WTC11 (cell line): ENCODE measurements at regions not wholly inside any gene's neighbourhood (a gene's known extent, or its start where the extent isn't known, plus 50 kb on each side); places are given as distances from the start of the nearest gene placed in this dataset.

Experiments
- ATAC-seq: fragments of 200-7000 bp; cut with Tn5 transposase; 2 replicates; pipeline ENCODE4 v1.10.0; 2021; ENCODE audit warnings: mild to moderate bottlenecking, moderate library complexity
- CTCF ChIA-PET: fragments of 300-600 bp; sonication (Branson Sonifier 250); formaldehyde crosslinking; loops from one replicate; lab custom pipeline; 2021; ENCODE audit warnings: antibody characterized with exemption; lab: Charles Lee
- POLR2A ChIA-PET: fragments of 350-600 bp; sonication (Branson Sonifier 250); formaldehyde crosslinking; loops from one replicate; lab custom pipeline; 2021; ENCODE audit warnings: antibody characterized with exemption; lab: Charles Lee
- DNase-seq: peaks from one replicate; pipeline ENCODE4 v3.0.0; 2021; ENCODE audit warnings: low spot score
- H3K27ac Mint-ChIP-seq: 2 replicates; pipeline ENCODE4 v1.8.0; 2021; ENCODE audit warnings: mixed read lengths
- H3K27me3 Mint-ChIP-seq: 2 replicates; pipeline ENCODE4 v1.8.0; 2021; ENCODE audit warnings: low read depth, mild to moderate bottlenecking, moderate library complexity, mixed read lengths
- H3K36me3 Mint-ChIP-seq: 2 replicates; pipeline ENCODE4 v1.8.0; 2021; ENCODE audit warnings: mixed read lengths
- H3K4me1 Mint-ChIP-seq: 2 replicates; pipeline ENCODE4 v1.8.0; 2022; ENCODE audit warnings: mixed read lengths
- H3K4me3 Mint-ChIP-seq: 2 replicates; pipeline ENCODE4 v1.8.0; 2021; ENCODE audit warnings: mild to moderate bottlenecking, moderate library complexity, mixed read lengths
- H3K9me3 Mint-ChIP-seq: 2 replicates; pipeline ENCODE4 v1.8.0; 2021; ENCODE audit warnings: mixed read lengths
- ARID4B ChIP-seq: sonication (generic); formaldehyde crosslinking; IDR thresholded peaks from 2 replicates; pipeline ENCODE4 v1.8.0; 2023; ENCODE audit warnings: missing genetic modification reagents, mild to moderate bottlenecking, borderline replicate concordance
- ELF4 ChIP-seq: sonication (generic); formaldehyde crosslinking; IDR thresholded peaks from 2 replicates; pipeline ENCODE4 v1.8.1; 2022; ENCODE audit warnings: low read depth, mild to moderate bottlenecking, moderate library complexity, missing genetic modification reagents
- ETV6 ChIP-seq: sonication (generic); formaldehyde crosslinking; IDR thresholded peaks from 2 replicates; pipeline ENCODE4 v1.8.1; 2022; ENCODE audit warnings: mild to moderate bottlenecking, missing genetic modification reagents
- GABPB1 ChIP-seq: sonication (generic); formaldehyde crosslinking; IDR thresholded peaks from 2 replicates; pipeline ENCODE4 v1.8.1; 2023; ENCODE audit warnings: mild to moderate bottlenecking, missing genetic modification reagents
- HMGA2 ChIP-seq: fragments of 250-450 bp; sonication (Bioruptor Pico); IDR thresholded peaks from 2 replicates; pipeline ENCODE4 v1.4.0; 2021; ENCODE audit warnings: mild to moderate bottlenecking, moderate library complexity
- IRF2 ChIP-seq: sonication (generic); formaldehyde crosslinking; IDR thresholded peaks from 2 replicates; pipeline ENCODE4 v1.8.0; 2022; ENCODE audit warnings: low read depth, missing genetic modification reagents, borderline replicate concordance
- JAZF1 ChIP-seq: fragments of 250-450 bp; sonication (Bioruptor Pico); IDR thresholded peaks from 2 replicates; pipeline ENCODE4 v1.9.0; 2021; ENCODE audit warnings: moderate library complexity, mild to moderate bottlenecking, inconsistent platforms
- MAX ChIP-seq: sonication (generic); formaldehyde crosslinking; IDR thresholded peaks from 2 replicates; pipeline ENCODE4 v1.8.0; 2022; ENCODE audit warnings: mild to moderate bottlenecking, missing genetic modification reagents
- OVOL2 ChIP-seq: fragments of 250-450 bp; sonication (Bioruptor Pico); IDR thresholded peaks from 2 replicates; pipeline ENCODE4 v1.9.0; 2021; ENCODE audit warnings: mild to moderate bottlenecking, borderline replicate concordance
- RORB ChIP-seq: fragments of 250-450 bp; sonication (Bioruptor Pico); IDR thresholded peaks from 2 replicates; pipeline ENCODE4 v1.9.0; 2021; ENCODE audit warnings: mild to moderate bottlenecking
- ZNF138 ChIP-seq: sonication (generic); formaldehyde crosslinking; conservative IDR thresholded peaks from 2 replicates; pipeline ENCODE4 v1.8.1; 2022; ENCODE audit warnings: mild to moderate bottlenecking, moderate library complexity, missing genetic modification reagents
- ZNF219 ChIP-seq: sonication (generic); formaldehyde crosslinking; IDR thresholded peaks from 2 replicates; pipeline ENCODE4 v1.8.0; 2023; ENCODE audit warnings: missing genetic modification reagents, mild to moderate bottlenecking, borderline replicate concordance
- ZNF317 ChIP-seq: sonication (generic); formaldehyde crosslinking; IDR thresholded peaks from 2 replicates; pipeline ENCODE4 v1.8.1; 2023; ENCODE audit warnings: low read depth, mild to moderate bottlenecking, moderate library complexity, missing genetic modification reagents, borderline replicate concordance
- TF ChIP-seq, protein P1 (sequence below): sonication (generic); formaldehyde crosslinking; IDR thresholded peaks from 2 replicates; pipeline ENCODE4 v1.8.1; 2022; ENCODE audit warnings: missing genetic modification reagents, borderline replicate concordance
- TF ChIP-seq, protein P2 (sequence below): fragments of 250-450 bp; sonication (Bioruptor Pico); conservative IDR thresholded peaks from 2 replicates; pipeline ENCODE4 v1.9.0; 2021; ENCODE audit warnings: mild to moderate bottlenecking
- TF ChIP-seq, protein P3 (sequence below): sonication (generic); formaldehyde crosslinking; IDR thresholded peaks from 2 replicates; pipeline ENCODE4 v1.8.0; 2023; ENCODE audit warnings: mild to moderate bottlenecking, missing genetic modification reagents
- TF ChIP-seq, protein P4 (sequence below): fragments of 250-450 bp; sonication (Bioruptor Pico); IDR thresholded peaks from 2 replicates; pipeline ENCODE4 v1.8.0; 2021; ENCODE audit warnings: mild to moderate bottlenecking
- TF ChIP-seq, protein P5 (sequence below): sonication (generic); formaldehyde crosslinking; IDR thresholded peaks from 2 replicates; pipeline ENCODE4 v1.8.1; 2023; ENCODE audit warnings: mild to moderate bottlenecking, missing genetic modification reagents

- Mint-ChIP-seq H3K36me3 (0 out of 2 replicates have a peak, but pooled peaks cover under 1% of the 10 kb centered on the region), H3K9me3 (no peaks in the 10 kb centered on the region; the same call in 1 of the 2 replicates), H3K4me3 (no peak overlapping the region), H3K4me1 (peaks cover 5% of the 10 kb centered on the region), H3K27me3 (no peaks in the 10 kb centered on the region), H3K27ac (no peak overlapping the region)
- no peak for ATAC-seq
- DNase-seq, result no peak
- TF ChIP-seq MAX (CRISPR knock-in tag) (no peak), ARID4B (no peak), ZNF138 (CRISPR knock-in tag) (no peak), ZNF219 (CRISPR knock-in tag) (no peak)
- TF ChIP-seq, protein P1, sequence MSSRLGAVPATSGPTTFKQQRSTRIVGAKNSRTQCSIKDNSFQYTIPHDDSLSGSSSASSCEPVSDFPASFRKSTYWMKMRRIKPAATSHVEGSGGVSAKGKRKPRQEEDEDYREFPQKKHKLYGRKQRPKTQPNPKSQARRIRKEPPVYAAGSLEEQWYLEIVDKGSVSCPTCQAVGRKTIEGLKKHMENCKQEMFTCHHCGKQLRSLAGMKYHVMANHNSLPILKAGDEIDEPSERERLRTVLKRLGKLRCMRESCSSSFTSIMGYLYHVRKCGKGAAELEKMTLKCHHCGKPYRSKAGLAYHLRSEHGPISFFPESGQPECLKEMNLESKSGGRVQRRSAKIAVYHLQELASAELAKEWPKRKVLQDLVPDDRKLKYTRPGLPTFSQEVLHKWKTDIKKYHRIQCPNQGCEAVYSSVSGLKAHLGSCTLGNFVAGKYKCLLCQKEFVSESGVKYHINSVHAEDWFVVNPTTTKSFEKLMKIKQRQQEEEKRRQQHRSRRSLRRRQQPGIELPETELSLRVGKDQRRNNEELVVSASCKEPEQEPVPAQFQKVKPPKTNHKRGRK (CRISPR knock-in tag), result no peak
- CTCF ChIA-PET, result no interaction called here
- POLR2A ChIA-PET, result no interaction called here
These were observed 158.1 kb downstream of the FGF1 start for GRCh38 chr5:142527664-142528295.

- Mint-ChIP-seq H3K9me3 (no peaks in the 10 kb centered on the region; the same call in 1 of the 2 replicates), H3K36me3 (no peaks in the 10 kb centered on the region), H3K4me3 (no peak overlapping the region), H3K4me1 (peaks cover 3% of the 10 kb centered on the region), H3K27me3 (no peaks in the 10 kb centered on the region), H3K27ac (no peak overlapping the region)
- no peak for DNase-seq
- ChIA-PET POLR2A (no interaction called here), CTCF (no interaction called here)
- ATAC-seq, result no peak
- TF ChIP-seq, protein P2, sequence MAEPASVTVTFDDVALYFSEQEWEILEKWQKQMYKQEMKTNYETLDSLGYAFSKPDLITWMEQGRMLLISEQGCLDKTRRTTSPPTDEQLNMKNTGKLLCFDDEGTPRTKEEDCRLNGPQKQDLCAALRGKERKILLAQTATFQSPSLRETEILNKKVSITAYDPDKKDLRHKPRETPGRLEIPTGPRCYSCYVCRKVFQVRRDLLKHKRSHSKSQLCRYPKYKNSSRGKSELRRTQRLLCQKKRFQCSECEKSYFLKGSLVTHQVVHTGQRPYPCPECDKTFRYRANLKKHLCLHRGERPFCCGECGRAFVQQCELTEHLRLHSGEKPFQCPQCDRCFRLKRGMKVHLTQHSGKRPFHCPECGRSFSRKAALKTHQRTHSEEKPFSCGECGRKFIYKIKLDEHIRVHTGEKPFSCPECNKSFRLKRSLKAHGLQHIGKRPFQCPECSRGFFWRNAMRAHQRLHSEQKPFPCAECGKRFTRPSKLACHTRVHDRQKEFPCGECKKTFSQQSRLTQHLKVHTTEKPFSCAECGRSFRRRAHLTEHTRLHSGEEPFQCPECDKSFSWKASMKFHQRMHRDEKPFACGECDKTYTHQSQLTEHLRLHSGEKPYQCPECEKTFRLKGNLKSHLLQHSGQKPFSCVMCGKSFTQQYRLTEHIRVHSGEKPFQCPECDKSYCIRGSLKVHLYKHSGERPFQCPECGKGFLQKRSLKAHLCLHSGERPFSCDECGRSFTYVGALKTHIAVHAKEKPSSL (CRISPR knock-in tag), result no peak
- TF ChIP-seq GABPB1 (CRISPR knock-in tag), result no peak
- TF ChIP-seq ZNF138 (CRISPR knock-in tag), result no peak
- TF ChIP-seq ELF4 (CRISPR knock-in tag), result no peak
- TF ChIP-seq JAZF1 (CRISPR knock-in tag), result no peak
- no peak for TF ChIP-seq OVOL2 (CRISPR knock-in tag)
- TF ChIP-seq, protein P3, sequence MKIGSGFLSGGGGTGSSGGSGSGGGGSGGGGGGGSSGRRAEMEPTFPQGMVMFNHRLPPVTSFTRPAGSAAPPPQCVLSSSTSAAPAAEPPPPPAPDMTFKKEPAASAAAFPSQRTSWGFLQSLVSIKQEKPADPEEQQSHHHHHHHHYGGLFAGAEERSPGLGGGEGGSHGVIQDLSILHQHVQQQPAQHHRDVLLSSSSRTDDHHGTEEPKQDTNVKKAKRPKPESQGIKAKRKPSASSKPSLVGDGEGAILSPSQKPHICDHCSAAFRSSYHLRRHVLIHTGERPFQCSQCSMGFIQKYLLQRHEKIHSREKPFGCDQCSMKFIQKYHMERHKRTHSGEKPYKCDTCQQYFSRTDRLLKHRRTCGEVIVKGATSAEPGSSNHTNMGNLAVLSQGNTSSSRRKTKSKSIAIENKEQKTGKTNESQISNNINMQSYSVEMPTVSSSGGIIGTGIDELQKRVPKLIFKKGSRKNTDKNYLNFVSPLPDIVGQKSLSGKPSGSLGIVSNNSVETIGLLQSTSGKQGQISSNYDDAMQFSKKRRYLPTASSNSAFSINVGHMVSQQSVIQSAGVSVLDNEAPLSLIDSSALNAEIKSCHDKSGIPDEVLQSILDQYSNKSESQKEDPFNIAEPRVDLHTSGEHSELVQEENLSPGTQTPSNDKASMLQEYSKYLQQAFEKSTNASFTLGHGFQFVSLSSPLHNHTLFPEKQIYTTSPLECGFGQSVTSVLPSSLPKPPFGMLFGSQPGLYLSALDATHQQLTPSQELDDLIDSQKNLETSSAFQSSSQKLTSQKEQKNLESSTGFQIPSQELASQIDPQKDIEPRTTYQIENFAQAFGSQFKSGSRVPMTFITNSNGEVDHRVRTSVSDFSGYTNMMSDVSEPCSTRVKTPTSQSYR (CRISPR knock-in tag), result no peak
- TF ChIP-seq, protein P4, sequence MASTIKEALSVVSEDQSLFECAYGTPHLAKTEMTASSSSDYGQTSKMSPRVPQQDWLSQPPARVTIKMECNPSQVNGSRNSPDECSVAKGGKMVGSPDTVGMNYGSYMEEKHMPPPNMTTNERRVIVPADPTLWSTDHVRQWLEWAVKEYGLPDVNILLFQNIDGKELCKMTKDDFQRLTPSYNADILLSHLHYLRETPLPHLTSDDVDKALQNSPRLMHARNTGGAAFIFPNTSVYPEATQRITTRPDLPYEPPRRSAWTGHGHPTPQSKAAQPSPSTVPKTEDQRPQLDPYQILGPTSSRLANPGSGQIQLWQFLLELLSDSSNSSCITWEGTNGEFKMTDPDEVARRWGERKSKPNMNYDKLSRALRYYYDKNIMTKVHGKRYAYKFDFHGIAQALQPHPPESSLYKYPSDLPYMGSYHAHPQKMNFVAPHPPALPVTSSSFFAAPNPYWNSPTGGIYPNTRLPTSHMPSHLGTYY (CRISPR knock-in tag), result no peak
- TF ChIP-seq, protein P5, sequence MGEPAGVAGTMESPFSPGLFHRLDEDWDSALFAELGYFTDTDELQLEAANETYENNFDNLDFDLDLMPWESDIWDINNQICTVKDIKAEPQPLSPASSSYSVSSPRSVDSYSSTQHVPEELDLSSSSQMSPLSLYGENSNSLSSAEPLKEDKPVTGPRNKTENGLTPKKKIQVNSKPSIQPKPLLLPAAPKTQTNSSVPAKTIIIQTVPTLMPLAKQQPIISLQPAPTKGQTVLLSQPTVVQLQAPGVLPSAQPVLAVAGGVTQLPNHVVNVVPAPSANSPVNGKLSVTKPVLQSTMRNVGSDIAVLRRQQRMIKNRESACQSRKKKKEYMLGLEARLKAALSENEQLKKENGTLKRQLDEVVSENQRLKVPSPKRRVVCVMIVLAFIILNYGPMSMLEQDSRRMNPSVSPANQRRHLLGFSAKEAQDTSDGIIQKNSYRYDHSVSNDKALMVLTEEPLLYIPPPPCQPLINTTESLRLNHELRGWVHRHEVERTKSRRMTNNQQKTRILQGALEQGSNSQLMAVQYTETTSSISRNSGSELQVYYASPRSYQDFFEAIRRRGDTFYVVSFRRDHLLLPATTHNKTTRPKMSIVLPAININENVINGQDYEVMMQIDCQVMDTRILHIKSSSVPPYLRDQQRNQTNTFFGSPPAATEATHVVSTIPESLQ, result no peak
- TF ChIP-seq IRF2 (CRISPR knock-in tag), result no peak
- TF ChIP-seq ETV6, result no peak
- TF ChIP-seq ZNF317 (CRISPR knock-in tag), result no peak
- no peak for TF ChIP-seq HMGA2 (CRISPR knock-in tag)
- TF ChIP-seq RORB (CRISPR knock-in tag), result no peak
These were observed 158.7 kb downstream of the FGF1 start for GRCh38 chr5:142527234-142527633.
